ENCODE measurements at regions not wholly inside any gene's neighbourhood (a gene's known extent, or its start where the extent isn't known, plus 50 kb on each side); places are given as distances from the start of the nearest gene placed in this dataset.

DNA sequence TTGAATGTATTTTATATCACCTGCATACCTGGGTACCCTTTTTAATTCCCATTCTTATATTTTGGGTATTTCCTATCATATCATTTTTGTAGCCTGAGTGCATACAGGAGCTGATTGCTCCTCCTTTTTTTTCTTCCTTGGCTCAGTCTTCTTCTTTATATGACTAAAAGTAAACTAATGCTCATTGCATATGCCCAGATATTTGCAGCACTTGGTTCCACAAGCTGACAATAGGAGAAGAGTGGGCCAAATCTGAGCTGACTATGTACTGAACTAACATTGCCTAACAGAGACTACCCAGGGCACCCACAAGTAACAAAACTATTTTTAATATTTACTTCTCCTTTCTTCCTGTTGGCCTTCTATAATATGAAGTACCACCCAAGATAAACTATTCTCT lies 131.7 kb upstream of the SPOPL start:
- H3K27me3 ChIP-seq (ENCODE audit: insufficient read depth): no peaks in the 10 kb centered on the region
- no peak overlapping the region for H2AFZ ChIP-seq
- no peak for TF ChIP-seq ZNF114 (CRISPR knock-in tag; IDR thresholded peaks at IDR 0.05)
- no peak for TF ChIP-seq STAT1 (IDR thresholded peaks at IDR 0.05; ENCODE audit: unreplicated experiment)
- TF ChIP-seq ZNF331 (CRISPR knock-in tag; IDR thresholded peaks at IDR 0.05; ENCODE audit: low read depth): no peak
- no peak for TF ChIP-seq CTCF (conservative IDR thresholded peaks at IDR 0.05; ENCODE audit: low read depth in 2 of 2)
- no peak for TF ChIP-seq EZH2 (IDR thresholded peaks at IDR 0.05; ENCODE audit: low read depth, unreplicated experiment)
- TF ChIP-seq, protein P1, sequence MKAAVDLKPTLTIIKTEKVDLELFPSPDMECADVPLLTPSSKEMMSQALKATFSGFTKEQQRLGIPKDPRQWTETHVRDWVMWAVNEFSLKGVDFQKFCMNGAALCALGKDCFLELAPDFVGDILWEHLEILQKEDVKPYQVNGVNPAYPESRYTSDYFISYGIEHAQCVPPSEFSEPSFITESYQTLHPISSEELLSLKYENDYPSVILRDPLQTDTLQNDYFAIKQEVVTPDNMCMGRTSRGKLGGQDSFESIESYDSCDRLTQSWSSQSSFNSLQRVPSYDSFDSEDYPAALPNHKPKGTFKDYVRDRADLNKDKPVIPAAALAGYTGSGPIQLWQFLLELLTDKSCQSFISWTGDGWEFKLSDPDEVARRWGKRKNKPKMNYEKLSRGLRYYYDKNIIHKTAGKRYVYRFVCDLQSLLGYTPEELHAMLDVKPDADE (IDR thresholded peaks at IDR 0.05): no peak
- TF ChIP-seq, protein P2, sequence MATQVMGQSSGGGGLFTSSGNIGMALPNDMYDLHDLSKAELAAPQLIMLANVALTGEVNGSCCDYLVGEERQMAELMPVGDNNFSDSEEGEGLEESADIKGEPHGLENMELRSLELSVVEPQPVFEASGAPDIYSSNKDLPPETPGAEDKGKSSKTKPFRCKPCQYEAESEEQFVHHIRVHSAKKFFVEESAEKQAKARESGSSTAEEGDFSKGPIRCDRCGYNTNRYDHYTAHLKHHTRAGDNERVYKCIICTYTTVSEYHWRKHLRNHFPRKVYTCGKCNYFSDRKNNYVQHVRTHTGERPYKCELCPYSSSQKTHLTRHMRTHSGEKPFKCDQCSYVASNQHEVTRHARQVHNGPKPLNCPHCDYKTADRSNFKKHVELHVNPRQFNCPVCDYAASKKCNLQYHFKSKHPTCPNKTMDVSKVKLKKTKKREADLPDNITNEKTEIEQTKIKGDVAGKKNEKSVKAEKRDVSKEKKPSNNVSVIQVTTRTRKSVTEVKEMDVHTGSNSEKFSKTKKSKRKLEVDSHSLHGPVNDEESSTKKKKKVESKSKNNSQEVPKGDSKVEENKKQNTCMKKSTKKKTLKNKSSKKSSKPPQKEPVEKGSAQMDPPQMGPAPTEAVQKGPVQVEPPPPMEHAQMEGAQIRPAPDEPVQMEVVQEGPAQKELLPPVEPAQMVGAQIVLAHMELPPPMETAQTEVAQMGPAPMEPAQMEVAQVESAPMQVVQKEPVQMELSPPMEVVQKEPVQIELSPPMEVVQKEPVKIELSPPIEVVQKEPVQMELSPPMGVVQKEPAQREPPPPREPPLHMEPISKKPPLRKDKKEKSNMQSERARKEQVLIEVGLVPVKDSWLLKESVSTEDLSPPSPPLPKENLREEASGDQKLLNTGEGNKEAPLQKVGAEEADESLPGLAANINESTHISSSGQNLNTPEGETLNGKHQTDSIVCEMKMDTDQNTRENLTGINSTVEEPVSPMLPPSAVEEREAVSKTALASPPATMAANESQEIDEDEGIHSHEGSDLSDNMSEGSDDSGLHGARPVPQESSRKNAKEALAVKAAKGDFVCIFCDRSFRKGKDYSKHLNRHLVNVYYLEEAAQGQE (IDR thresholded peaks at IDR 0.05; ENCODE audit: unreplicated experiment): no peak
- TF ChIP-seq JUNB (IDR thresholded peaks at IDR 0.05; ENCODE audit: unreplicated experiment): no peak
- TF ChIP-seq, protein P3, sequence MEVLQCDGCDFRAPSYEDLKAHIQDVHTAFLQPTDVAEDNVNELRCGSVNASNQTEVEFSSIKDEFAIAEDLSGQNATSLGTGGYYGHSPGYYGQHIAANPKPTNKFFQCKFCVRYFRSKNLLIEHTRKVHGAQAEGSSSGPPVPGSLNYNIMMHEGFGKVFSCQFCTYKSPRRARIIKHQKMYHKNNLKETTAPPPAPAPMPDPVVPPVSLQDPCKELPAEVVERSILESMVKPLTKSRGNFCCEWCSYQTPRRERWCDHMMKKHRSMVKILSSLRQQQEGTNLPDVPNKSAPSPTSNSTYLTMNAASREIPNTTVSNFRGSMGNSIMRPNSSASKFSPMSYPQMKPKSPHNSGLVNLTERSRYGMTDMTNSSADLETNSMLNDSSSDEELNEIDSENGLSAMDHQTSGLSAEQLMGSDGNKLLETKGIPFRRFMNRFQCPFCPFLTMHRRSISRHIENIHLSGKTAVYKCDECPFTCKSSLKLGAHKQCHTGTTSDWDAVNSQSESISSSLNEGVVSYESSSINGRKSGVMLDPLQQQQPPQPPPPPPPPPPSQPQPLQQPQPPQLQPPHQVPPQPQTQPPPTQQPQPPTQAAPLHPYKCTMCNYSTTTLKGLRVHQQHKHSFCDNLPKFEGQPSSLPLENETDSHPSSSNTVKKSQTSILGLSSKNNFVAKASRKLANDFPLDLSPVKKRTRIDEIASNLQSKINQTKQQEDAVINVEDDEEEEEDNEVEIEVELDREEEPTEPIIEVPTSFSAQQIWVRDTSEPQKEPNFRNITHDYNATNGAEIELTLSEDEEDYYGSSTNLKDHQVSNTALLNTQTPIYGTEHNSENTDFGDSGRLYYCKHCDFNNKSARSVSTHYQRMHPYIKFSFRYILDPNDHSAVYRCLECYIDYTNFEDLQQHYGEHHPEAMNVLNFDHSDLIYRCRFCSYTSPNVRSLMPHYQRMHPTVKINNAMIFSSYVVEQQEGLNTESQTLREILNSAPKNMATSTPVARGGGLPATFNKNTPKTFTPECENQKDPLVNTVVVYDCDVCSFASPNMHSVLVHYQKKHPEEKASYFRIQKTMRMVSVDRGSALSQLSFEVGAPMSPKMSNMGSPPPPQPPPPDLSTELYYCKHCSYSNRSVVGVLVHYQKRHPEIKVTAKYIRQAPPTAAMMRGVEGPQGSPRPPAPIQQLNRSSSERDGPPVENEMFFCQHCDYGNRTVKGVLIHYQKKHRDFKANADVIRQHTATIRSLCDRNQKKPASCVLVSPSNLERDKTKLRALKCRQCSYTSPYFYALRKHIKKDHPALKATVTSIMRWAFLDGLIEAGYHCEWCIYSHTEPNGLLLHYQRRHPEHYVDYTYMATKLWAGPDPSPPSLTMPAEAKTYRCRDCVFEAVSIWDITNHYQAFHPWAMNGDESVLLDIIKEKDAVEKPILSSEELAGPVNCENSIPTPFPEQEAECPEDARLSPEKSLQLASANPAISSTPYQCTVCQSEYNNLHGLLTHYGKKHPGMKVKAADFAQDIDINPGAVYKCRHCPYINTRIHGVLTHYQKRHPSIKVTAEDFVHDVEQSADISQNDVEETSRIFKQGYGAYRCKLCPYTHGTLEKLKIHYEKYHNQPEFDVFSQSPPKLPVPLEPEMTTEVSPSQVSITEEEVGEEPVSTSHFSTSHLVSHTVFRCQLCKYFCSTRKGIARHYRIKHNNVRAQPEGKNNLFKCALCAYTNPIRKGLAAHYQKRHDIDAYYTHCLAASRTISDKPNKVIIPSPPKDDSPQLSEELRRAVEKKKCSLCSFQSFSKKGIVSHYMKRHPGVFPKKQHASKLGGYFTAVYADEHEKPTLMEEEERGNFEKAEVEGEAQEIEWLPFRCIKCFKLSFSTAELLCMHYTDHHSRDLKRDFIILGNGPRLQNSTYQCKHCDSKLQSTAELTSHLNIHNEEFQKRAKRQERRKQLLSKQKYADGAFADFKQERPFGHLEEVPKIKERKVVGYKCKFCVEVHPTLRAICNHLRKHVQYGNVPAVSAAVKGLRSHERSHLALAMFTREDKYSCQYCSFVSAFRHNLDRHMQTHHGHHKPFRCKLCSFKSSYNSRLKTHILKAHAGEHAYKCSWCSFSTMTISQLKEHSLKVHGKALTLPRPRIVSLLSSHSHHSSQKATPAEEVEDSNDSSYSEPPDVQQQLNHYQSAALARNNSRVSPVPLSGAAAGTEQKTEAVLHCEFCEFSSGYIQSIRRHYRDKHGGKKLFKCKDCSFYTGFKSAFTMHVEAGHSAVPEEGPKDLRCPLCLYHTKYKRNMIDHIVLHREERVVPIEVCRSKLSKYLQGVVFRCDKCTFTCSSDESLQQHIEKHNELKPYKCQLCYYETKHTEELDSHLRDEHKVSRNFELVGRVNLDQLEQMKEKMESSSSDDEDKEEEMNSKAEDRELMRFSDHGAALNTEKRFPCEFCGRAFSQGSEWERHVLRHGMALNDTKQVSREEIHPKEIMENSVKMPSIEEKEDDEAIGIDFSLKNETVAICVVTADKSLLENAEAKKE (CRISPR knock-in tag; IDR thresholded peaks at IDR 0.05): no peak
- no peak for TF ChIP-seq CREB1 (CRISPR knock-in tag; IDR thresholded peaks at IDR 0.05; ENCODE audit: low read depth)
- no peak for TF ChIP-seq POLR2AphosphoS5 (IDR thresholded peaks at IDR 0.05; ENCODE audit: low read depth)
- no peak for TF ChIP-seq EZH2phosphoT487 (IDR thresholded peaks at IDR 0.05; ENCODE audit: unreplicated experiment)
- TF ChIP-seq NANOG (IDR thresholded peaks at IDR 0.05; ENCODE audit: borderline replicate concordance): no peak
- H3K4me3 ChIP-seq: no peak overlapping the region
- H3K9me3 Mint-ChIP-seq: no peaks in the 10 kb centered on the region
- H3K4me2 ChIP-seq: no peak overlapping the region
- no peaks in the 10 kb centered on the region for H3K36me3 Mint-ChIP-seq (ENCODE audit: low read depth)
- H3K4me1 Mint-ChIP-seq: no peaks in the 10 kb centered on the region
- DNase-seq (ENCODE audit: low spot score): no peak
- ATAC-seq: no peak
- H3K27me3 Mint-ChIP-seq (ENCODE audit: insufficient read depth, low read depth, poor library complexity): no peaks in the 10 kb centered on the region
- H3K79me2 ChIP-seq (replicated peaks; ENCODE audit: insufficient read depth): no peaks in the 10 kb centered on the region
- H3K4me1 ChIP-seq (ENCODE audit: insufficient read depth): no peaks in the 10 kb centered on the region
- no peaks in the 10 kb centered on the region for H3K36me3 ChIP-seq (ENCODE audit: insufficient read depth)
- no peaks in the 10 kb centered on the region for H3K9me2 ChIP-seq (ENCODE audit: insufficient read depth)
- no peak overlapping the region for H3K27ac ChIP-seq (ENCODE audit: low read depth)
- H3K27ac Mint-ChIP-seq: no peak overlapping the region
- no peak overlapping the region for H3K4me3 Mint-ChIP-seq
- no peaks in the 10 kb centered on the region for H4K20me1 ChIP-seq (replicated peaks; ENCODE audit: insufficient read depth)
- H3F3A ChIP-seq (replicated peaks; ENCODE audit: low read depth): no peaks in the 10 kb centered on the region

All from GM23338 (cell line).